ENCODE measurements at regions not wholly inside any gene's neighbourhood (a gene's known extent, or its start where the extent isn't known, plus 50 kb on each side); places are given as distances from the start of the nearest gene placed in this dataset.
"Not testable (repeated sequence)": the region's sequence is repeated elsewhere in the genome, so short reads cannot be mapped to it uniquely, and the experiment has no call there.

GRCh38 chr1:146715054-146715453 is 223.1 kb upstream of the NBPF12 start:
- DNase-seq (ENCODE audit: low read depth), result not testable (repeated sequence)

GRCh38 chr1:146710838-146711521 is 227.1 kb upstream of the NBPF12 start:
- not testable (repeated sequence) for DNase-seq (ENCODE audit: low read depth)

- DNase-seq (ENCODE audit: low read depth), result not testable (repeated sequence)
Observed at GRCh38 chr1:146709302-146709701, 228.8 kb upstream of the NBPF12 start.

- not testable (repeated sequence) for DNase-seq (ENCODE audit: low read depth)
Observed at GRCh38 chr1:146704162-146704724, 233.9 kb upstream of the NBPF12 start.

GRCh38 chr1:146701320-146701719 is 236.8 kb upstream of the NBPF12 start:
- not testable (repeated sequence) for DNase-seq (ENCODE audit: low read depth)

- not testable (repeated sequence) for DNase-seq (ENCODE audit: low read depth)
Observed at GRCh38 chr1:146695388-146695787, 242.7 kb upstream of the NBPF12 start.

- not testable (repeated sequence) for DNase-seq (ENCODE audit: low read depth)
Observed at GRCh38 chr1:146691798-146692197, 246.3 kb upstream of the NBPF12 start.

GRCh38 chr1:146688893-146689292 is 249.2 kb upstream of the NBPF12 start:
- DNase-seq (ENCODE audit: low read depth), result not testable (repeated sequence)

- DNase-seq (ENCODE audit: low read depth), result not testable (repeated sequence)
Observed at GRCh38 chr1:146686777-146687366, 251.3 kb upstream of the NBPF12 start.

GRCh38 chr1:146683126-146683429 is 255.0 kb upstream of the NBPF12 start:
- DNase-seq (ENCODE audit: low read depth), result not testable (repeated sequence)

GRCh38 chr1:146682227-146683125 is 255.6 kb upstream of the NBPF12 start:
- DNase-seq (ENCODE audit: low read depth), result not testable (repeated sequence)

GRCh38 chr1:146673729-146674299 is 264.3 kb upstream of the NBPF12 start:
- not testable (repeated sequence) for DNase-seq (ENCODE audit: low read depth)

GRCh38 chr1:146672608-146673007 is 265.5 kb upstream of the NBPF12 start:
- not testable (repeated sequence) for DNase-seq (ENCODE audit: low read depth)

GRCh38 chr1:146671588-146671987 is 266.5 kb upstream of the NBPF12 start:
- not testable (repeated sequence) for DNase-seq (ENCODE audit: low read depth)

GRCh38 chr1:146670832-146671566 is 267.1 kb upstream of the NBPF12 start:
- not testable (repeated sequence) for DNase-seq (ENCODE audit: low read depth)

- not testable (repeated sequence) for DNase-seq (ENCODE audit: low read depth)
Observed at GRCh38 chr1:146666275-146666674, 271.8 kb upstream of the NBPF12 start.

- DNase-seq (ENCODE audit: low read depth), result not testable (repeated sequence)
Observed at GRCh38 chr1:146660242-146660641, 277.9 kb upstream of the NBPF12 start.

- DNase-seq (ENCODE audit: low read depth), result not testable (repeated sequence)
Observed at GRCh38 chr1:146656356-146657060, 281.6 kb upstream of the NBPF12 start.

- not testable (repeated sequence) for DNase-seq (ENCODE audit: low read depth)
Observed at GRCh38 chr1:146654763-146655162, 283.4 kb upstream of the NBPF12 start.

- not testable (repeated sequence) for DNase-seq (ENCODE audit: low read depth)
Observed at GRCh38 chr1:146645978-146646604, 292.0 kb upstream of the NBPF12 start.
